NB4 (cell line): ENCODE measurements at regions not wholly inside any gene's neighbourhood (a gene's known extent, or its start where the extent isn't known, plus 50 kb on each side); places are given as distances from the start of the nearest gene placed in this dataset.

Experiments
- CTCF ChIP-seq: IDR thresholded peaks from one replicate; pipeline ENCODE4 v1.5.1; 2012; ENCODE audit warnings: low read depth, low read length
- POLR2A ChIP-seq: IDR thresholded peaks from 2 replicates; pipeline ENCODE4 v1.6.1; 2011; ENCODE audit warnings: mild to moderate bottlenecking; ENCODE audit not compliant: insufficient read length; ENCODE audit errors: extremely low read depth

GRCh38 chr12:62130402-62130801, 129.8 kb upstream of the USP15 start:
- TF ChIP-seq POLR2A (no peak), CTCF (no peak)
